Gastrocnemius medialis (tissue), 4 donors: ENCODE measurements at regions not wholly inside any gene's neighbourhood (a gene's known extent, or its start where the extent isn't known, plus 50 kb on each side); places are given as distances from the start of the nearest gene placed in this dataset.

Source experiments
- ATAC-seq, 2 donors: fragments of 150-250 bp; one replicate each; pipeline ENCODE4 v1.9.1; 2016
- DNase-seq, 2 donors: peaks; one replicate each; pipeline ENCODE4 v3.0.0-alpha.2; 2019
- H3K27ac ChIP-seq, 4 donors: fragments of 200-600 bp; sonication (generic); 1 replicate in 1 of 4; 2 replicates in 3 of 4; pipeline ENCODE4 v1.5.1; 2016 to 2018; ENCODE audit warnings: mild to moderate bottlenecking in 2 of 4, moderate library complexity in 1 of 4
- H3K27me3 ChIP-seq, 3 donors: fragments of 200-600 bp; sonication (generic) in 2 of 3; 1 replicate in 1 of 3; 2 replicates in 2 of 3; pipeline versions ENCODE4 v1.5.1 to v1.6.0; 2016 to 2019; ENCODE audit warnings: mild to moderate bottlenecking in 1 of 3, moderate library complexity in 1 of 3
- H3K36me3 ChIP-seq, 2 donors: fragments of 200-600 bp; sonication (generic) in 1 of 2; one replicate each; pipeline ENCODE4 v1.5.1; 2017 to 2018
- H3K4me1 ChIP-seq, 2 donors: fragments of 200-600 bp; sonication (generic) in 1 of 2; one replicate each; pipeline ENCODE4 v1.5.1; 2016 to 2017; ENCODE audit warnings: mild to moderate bottlenecking in 2 of 2
- H3K4me3 ChIP-seq, 4 donors: fragments of 200-600 bp; sonication (generic) in 3 of 4; 1 replicate in 1 of 4; 2 replicates in 3 of 4; pipeline ENCODE4 v1.5.1; 2016 to 2019; ENCODE audit warnings: mild to moderate bottlenecking in 2 of 4
- H3K9me3 ChIP-seq, 3 donors: fragments of 200-600 bp; sonication (generic) in 2 of 3; 1 replicate in 1 of 3; 2 replicates in 2 of 3; pipeline ENCODE4 v1.5.1; 2016 to 2019
- POLR2A ChIP-seq, 2 donors: fragments of 450-650 bp; IDR thresholded peaks; one replicate each; pipeline ENCODE4 v1.6.1; 2017; ENCODE audit warnings: antibody characterized with exemption in 2 of 2, mild to moderate bottlenecking in 2 of 2, moderate library complexity in 2 of 2
- in situ Hi-C, 4 donors: fragments of 200-750 bp; cut with MboI; loops; one replicate each; pipeline versions ENCODE4 v1.15.0 to v1.8.0; 2017; ENCODE audit warnings: low sequenced_read_pairs in 4 of 4
- intact Hi-C: fragments of 100-400 bp; cut with DNase I; formaldehyde crosslinking; loops from one replicate; pipeline ENCODE4 v1.15.1; 2023; ENCODE audit warnings: low total_unique reads
- TF ChIP-seq, protein P1 (sequence below), 5 experiments: fragments of 450-650 bp in 3 of 5; fragments of 200-600 bp in 2 of 5; sonication (generic) in 2 of 5; IDR thresholded peaks in 4 of 5; conservative IDR thresholded peaks in 1 of 5; 1 replicate in 4 of 5; 2 replicates in 1 of 5; pipeline ENCODE4 v1.5.1; 2016 to 2019; ENCODE audit warnings: antibody characterized with exemption in 5 of 5, mild to moderate bottlenecking in 3 of 5, moderate library complexity in 3 of 5

DNA sequence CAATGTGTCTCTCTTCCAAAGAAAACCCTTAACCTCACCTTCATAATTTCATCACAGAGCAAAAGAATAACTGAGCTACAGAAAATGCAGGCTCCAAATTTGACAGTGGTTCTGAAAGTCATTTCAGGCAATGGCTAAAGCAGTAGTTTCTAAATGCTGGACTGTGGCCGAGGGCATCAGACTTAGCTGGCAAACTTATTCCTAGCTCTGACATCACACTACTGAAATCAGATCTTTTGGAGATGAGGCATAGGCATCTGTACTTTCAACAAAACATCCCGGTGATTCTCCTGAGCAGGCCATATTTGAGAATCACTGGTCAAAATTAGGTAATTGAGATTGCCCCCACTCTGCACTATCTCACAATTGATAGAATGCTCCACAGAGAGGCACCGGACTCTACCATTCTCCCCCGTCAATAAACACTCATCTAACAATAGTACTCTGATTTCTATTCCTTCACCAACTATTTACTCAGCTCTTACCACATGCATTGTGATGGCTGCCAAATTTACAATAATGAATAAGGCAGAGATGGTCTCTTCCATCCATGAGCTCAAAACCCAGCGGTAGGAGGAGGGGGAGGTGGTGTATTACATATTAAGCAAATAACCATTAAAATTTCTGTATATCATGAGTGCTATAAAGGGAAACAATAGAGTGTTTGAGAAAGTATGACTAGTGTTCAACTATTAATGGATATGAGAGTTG is 57.3 kb upstream of the SPRED1 start:
- no peaks in the 10 kb centered on the region for H3K4me1 ChIP-seq
- ATAC-seq = no peak
- in situ Hi-C loops = no loop called here

DNA sequence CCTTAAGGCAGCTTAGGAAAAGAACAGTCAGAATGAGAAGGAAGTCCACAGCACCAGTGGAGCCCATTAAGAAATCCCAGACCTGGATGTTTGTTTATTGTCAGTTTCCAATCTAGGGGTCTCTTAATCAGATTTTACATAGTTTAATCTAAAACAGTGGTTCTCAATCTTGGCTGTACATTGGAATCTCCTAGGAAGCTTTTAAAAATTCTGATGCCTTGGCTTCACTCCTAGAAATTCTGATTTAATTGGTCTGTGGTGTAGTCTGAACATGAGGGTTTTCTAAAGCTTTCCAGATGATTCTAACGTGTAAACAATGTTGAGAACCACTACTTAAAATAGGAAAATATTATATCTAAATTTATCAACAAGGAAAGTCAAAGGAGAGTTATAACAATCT is 56.6 kb upstream of the SPRED1 start:
- TF ChIP-seq POLR2A (IDR thresholded peaks at IDR 0.05) = no peak
- TF ChIP-seq, protein P1, sequence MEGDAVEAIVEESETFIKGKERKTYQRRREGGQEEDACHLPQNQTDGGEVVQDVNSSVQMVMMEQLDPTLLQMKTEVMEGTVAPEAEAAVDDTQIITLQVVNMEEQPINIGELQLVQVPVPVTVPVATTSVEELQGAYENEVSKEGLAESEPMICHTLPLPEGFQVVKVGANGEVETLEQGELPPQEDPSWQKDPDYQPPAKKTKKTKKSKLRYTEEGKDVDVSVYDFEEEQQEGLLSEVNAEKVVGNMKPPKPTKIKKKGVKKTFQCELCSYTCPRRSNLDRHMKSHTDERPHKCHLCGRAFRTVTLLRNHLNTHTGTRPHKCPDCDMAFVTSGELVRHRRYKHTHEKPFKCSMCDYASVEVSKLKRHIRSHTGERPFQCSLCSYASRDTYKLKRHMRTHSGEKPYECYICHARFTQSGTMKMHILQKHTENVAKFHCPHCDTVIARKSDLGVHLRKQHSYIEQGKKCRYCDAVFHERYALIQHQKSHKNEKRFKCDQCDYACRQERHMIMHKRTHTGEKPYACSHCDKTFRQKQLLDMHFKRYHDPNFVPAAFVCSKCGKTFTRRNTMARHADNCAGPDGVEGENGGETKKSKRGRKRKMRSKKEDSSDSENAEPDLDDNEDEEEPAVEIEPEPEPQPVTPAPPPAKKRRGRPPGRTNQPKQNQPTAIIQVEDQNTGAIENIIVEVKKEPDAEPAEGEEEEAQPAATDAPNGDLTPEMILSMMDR (IDR thresholded peaks at IDR 0.05 in 4 of 5, conservative IDR thresholded peaks at IDR 0.05 in 1 of 5) = no peak
- Histone ChIP-seq H3K4me1 (no peaks in the 10 kb centered on the region), H3K27me3 (no peaks in the 10 kb centered on the region), H3K4me3 (no peak overlapping the region), H3K36me3 (no peaks in the 10 kb centered on the region), H3K27ac (no peak overlapping the region), H3K9me3 (no peaks in the 10 kb centered on the region)
- DNase-seq (no peak), ATAC-seq (no peak)
- in situ Hi-C loops = no loop called here
- intact Hi-C loops = no loop called here

More for the DNA sequence above, 57.3 kb upstream of the SPRED1 start:
- no peak overlapping the region for H3K27ac ChIP-seq
- no peak overlapping the region for H3K4me3 ChIP-seq
- H3K9me3 ChIP-seq = no peaks in the 10 kb centered on the region
- TF ChIP-seq, protein P1 (IDR thresholded peaks at IDR 0.05 in 4 of 5, conservative IDR thresholded peaks at IDR 0.05 in 1 of 5) = no peak
- no peaks in the 10 kb centered on the region for H3K27me3 ChIP-seq
- H3K36me3 ChIP-seq = no peaks in the 10 kb centered on the region
- intact Hi-C loops = no loop called here
- no peak for DNase-seq

- Histone ChIP-seq H3K27me3 (no peaks in the 10 kb centered on the region), H3K4me3 (no peak overlapping the region), H3K9me3 (no peaks in the 10 kb centered on the region), H3K36me3 (no peaks in the 10 kb centered on the region), H3K27ac (no peak overlapping the region), H3K4me1 (no peaks in the 10 kb centered on the region)
- in situ Hi-C loops (no loop called here), intact Hi-C loops (no loop called here)
- DNase-seq = no peak
- no peak for ATAC-seq
- no peak for TF ChIP-seq POLR2A (IDR thresholded peaks at IDR 0.05)
- TF ChIP-seq, protein P1 (IDR thresholded peaks at IDR 0.05 in 4 of 5, conservative IDR thresholded peaks at IDR 0.05 in 1 of 5) = no peak
Measured at GRCh38 chr15:38197553-38197952, 55.1 kb upstream of the SPRED1 start.

DNA sequence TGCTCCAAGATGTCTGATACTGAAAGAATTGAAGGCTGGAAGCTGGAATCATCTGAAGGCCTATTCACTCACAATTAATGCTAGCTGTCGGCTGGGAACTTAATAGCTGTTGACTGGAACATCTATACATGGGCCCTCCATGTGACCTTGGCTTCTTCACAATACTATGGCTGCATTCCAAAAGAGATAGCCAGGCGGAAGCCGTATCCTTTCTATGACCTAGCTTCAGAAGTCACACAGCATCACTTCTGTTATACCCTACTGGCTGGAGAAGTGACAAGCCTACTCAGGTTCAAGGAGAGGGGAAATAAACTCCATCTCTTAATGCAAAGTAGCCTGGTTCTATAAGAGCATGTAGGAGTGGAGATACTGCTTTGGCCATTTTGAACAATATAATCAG is 50.9 kb upstream of the SPRED1 start:
- in situ Hi-C loops = no loop called here
- Histone ChIP-seq H3K27me3 (no peaks in the 10 kb centered on the region), H3K36me3 (no peaks in the 10 kb centered on the region), H3K27ac (no peak overlapping the region), H3K4me3 (no peak overlapping the region), H3K4me1 (peaks cover 0 to 1% of the 10 kb centered on the region in 2 donors), H3K9me3 (no peaks in the 10 kb centered on the region)
- TF ChIP-seq, protein P1 (IDR thresholded peaks at IDR 0.05 in 4 of 5, conservative IDR thresholded peaks at IDR 0.05 in 1 of 5) = no peak
- TF ChIP-seq POLR2A (IDR thresholded peaks at IDR 0.05) = no peak
- intact Hi-C loops = no loop called here
- no peak for ATAC-seq
- no peak for DNase-seq

DNA sequence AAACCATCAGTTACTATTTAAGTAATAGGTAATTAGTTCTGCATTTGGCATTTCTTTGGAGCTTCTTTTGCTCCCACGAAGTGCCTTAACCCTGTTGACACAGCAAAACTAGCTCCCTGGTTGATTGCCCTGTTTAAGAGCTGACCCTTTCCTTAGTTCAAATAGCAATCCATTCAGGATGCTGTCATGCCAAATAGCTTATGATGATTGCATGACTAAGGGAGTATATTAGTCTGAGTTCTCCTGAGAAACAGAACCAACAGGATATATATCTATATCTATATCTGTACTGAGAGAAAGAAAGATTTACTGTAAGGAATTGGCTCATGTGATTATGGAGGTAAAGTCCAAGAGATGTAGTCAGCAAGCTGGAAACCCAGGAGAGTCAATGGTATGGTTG is 50.3 kb upstream of the SPRED1 start:
- H3K4me3 ChIP-seq = no peak overlapping the region
- TF ChIP-seq POLR2A (IDR thresholded peaks at IDR 0.05) = no peak
- TF ChIP-seq, protein P1 (IDR thresholded peaks at IDR 0.05 in 4 of 5, conservative IDR thresholded peaks at IDR 0.05 in 1 of 5) = no peak
- no peak for DNase-seq
- H3K27ac ChIP-seq = no peak overlapping the region
- in situ Hi-C loops = no loop called here
- no peaks in the 10 kb centered on the region for H3K36me3 ChIP-seq
- H3K9me3 ChIP-seq = no peaks in the 10 kb centered on the region
- intact Hi-C loops = no loop called here
- peaks cover 0 to 4% of the 10 kb centered on the region in 2 donors for H3K4me1 ChIP-seq
- ATAC-seq = no peak
- H3K27me3 ChIP-seq = no peaks in the 10 kb centered on the region
